HG03354 (cell line): ENCODE measurements at regions not wholly inside any gene's neighbourhood (a gene's known extent, or its start where the extent isn't known, plus 50 kb on each side); places are given as distances from the start of the nearest gene placed in this dataset.
A peak's percentile ranks its signal among the peaks of the same experiment; 100 is the strongest.

Experiments used
- ATAC-seq: cut with Tn5 transposase; IDR thresholded peaks from one replicate; pipeline ENCODE4 v1.9.1; 2021; ENCODE audit warnings: mild to moderate bottlenecking; ENCODE audit not compliant: unreplicated experiment, poor library complexity, severe bottlenecking

DNA sequence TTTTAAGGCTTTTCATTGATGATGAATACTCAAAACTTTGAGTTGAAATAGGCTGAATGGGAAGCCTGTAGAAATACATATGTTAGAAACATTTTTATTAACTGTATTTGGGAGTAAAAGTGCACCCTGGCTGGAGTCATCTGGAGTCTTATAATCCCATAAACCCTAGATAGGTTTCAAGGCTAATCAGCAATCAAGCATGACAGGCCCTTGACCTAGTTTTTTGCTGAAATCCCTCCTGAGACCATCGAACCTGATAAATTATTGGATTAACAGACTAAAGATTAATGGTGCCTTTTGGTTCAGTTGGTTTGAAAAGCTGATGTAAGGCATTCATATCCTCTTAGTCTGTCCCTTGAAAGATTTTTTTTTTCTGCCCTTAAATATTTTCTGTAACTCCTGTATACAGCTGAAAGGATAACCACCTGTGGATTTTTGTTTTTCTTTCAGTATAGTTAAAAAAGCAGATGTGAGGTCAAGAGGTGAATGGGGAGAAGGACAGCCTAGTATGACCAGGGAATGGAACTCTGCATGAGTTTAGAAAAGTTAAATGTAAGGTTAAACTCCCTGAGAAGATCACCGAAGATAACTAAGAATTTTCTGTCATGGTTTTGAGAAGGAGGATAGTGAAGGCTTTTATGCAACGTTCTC is 69.4 kb upstream of the STXBP5L start:
- ATAC-seq = no peak

DNA sequence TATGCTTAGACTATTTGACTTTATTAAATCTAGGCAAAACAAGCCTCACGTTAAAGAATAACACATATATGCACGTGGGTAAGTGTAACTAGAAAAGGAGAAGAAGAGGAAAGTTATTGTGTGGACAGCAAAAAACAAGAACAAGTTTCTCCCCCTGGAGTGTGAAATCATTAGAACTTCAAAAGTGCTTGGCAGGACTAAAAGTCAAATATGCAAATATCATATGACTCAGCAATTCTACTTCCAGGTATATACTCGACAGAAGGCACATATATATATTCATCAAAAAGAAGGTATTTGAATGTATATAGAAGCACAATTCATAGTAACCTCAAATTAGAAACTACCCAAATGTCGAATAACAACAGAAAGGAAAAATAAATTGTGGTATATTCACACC is 68.9 kb upstream of the STXBP5L start:
- ATAC-seq = no peak

DNA sequence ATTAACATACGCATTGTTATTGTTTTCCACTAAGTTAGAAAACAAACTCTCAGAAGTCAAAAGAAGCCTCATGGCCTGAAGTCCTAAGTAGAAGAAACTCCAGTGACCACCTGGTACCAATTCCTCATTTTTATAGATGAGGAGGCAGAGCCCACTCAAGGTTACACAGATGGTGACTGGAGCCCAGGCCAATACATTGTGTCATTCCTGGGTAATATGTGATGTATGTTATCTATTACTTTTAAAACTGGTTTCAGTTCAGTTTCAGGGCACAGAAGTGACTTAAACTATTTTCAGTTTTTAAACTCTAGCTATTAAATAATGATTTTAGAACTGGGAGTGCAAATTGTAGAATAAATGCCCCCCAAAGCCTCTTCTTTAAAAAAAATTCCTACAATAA is 66.7 kb upstream of the STXBP5L start:
- ATAC-seq = peak; percentile 86

DNA sequence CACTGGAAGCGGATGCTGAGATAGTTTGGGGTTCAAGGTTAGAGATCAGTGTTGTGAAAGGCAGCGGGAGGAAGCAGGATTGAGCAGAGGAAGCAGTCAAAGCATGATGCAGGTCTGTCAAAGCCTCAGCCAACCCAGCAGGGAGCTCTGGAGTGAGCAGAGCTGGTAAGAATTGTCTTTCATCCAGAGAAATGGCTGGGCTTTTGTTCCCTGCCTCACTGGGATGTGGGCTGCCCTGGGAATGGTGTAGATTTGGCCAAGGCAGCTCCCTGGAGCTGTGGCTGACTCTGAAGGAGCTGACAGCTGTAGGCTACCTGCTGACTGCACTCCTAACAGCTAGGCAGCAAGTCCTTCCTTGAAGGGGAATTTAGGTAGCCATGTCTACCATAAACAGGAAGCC is 61.9 kb upstream of the STXBP5L start:
- ATAC-seq = no peak

GRCh38 chr3:120848503-120848902 is 59.5 kb upstream of the STXBP5L start:
- ATAC-seq = no peak

GRCh38 chr3:120850381-120851295 is 57.4 kb upstream of the STXBP5L start:
- ATAC-seq = no peak

DNA sequence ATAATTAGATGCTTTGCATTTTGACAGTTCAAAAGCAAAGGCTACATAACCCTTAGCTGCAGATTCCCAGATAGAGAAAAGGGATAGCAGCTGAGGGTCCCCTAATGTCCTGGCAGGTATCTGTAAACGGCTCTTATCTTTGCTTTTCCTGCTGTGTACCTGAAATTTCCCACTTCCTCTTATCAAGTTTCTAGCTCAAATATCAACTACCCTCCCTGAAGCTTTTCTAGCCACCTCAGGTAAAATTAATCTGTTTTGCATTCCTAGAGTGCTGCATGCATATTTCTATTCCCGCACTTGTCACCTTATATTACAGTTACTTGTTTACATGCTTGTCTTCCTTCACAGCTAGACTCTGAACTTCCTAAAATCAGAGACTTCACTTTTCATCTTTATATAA is 55.6 kb upstream of the STXBP5L start:
- no peak for ATAC-seq

GRCh38 chr3:120853416-120853815 is 54.6 kb upstream of the STXBP5L start:
- no peak for ATAC-seq

- ATAC-seq = no peak
These were observed 53.0 kb upstream of the STXBP5L start for GRCh38 chr3:120854908-120855526.

DNA sequence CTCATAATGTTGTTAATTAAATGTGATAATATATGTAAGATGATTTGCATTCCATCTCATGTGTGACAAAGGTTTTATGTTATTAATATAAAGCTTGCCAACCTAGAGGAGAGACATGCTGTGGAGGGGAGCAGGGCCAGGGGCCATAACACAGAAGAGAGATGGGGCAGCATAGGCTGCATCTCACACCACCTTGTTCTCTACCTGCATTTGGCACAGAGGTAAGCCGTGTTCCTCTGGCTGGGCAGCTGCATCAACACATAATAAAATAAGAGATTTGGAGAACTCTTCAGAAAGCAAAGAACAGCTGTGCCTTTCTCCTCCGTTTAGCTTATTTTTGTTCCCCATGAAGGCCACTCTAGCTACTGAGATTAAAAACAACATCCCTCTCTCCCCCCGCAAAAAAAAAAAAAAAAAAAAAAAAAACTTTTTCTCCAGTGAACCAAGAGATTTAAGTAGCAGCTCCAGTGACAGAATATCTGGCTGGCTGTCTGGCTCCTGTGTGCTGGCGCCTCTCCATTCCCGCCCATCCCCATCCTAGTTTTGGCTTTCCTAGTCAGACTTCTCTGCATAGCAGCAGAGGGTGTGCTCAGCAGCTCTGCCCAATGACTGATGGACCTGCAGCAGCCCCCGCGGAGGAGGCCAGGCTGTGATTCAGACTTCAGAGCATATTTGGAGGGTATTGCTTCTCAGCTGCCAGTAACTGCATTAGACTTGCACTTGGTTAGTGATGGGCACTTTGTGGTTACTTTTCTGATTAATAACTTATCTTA is 52.2 kb upstream of the STXBP5L start:
- no peak for ATAC-seq
